Lower leg skin (tissue), 3 donors: ENCODE measurements at regions not wholly inside any gene's neighbourhood (a gene's known extent, or its start where the extent isn't known, plus 50 kb on each side); places are given as distances from the start of the nearest gene placed in this dataset.

Experiments
- POLR2A ChIP-seq, 2 donors: fragments of 450-650 bp; IDR thresholded peaks; one replicate each; pipeline ENCODE4 v1.6.1; 2016 to 2017; ENCODE audit warnings: antibody characterized with exemption in 2 of 2, mild to moderate bottlenecking in 1 of 2, moderate library complexity in 1 of 2
- TF ChIP-seq, protein P1 (sequence below), 3 donors: fragments of 450-650 bp; IDR thresholded peaks; one replicate each; pipeline ENCODE4 v1.5.1; 2016; ENCODE audit warnings: antibody characterized with exemption in 3 of 3, mild to moderate bottlenecking in 3 of 3, moderate library complexity in 2 of 3

DNA sequence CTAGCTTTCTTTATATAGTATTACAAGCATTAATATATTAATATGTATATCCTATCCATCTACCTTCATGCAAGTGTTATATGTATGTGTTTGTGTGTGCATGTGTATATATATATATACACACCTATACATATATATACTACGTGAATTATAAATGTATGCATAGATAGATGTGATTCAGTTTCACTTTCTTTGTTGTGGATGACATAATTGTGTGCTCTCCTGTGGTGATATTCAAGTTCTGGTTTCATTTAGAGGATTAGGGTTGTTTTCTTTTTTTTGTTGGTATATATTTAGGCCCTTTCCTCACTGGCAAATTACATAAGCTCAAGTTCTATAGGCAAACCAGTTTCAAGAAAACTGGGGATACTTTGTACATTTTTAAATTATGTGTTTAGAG is 225.7 kb upstream of the FANCL start:
- TF ChIP-seq, protein P1, sequence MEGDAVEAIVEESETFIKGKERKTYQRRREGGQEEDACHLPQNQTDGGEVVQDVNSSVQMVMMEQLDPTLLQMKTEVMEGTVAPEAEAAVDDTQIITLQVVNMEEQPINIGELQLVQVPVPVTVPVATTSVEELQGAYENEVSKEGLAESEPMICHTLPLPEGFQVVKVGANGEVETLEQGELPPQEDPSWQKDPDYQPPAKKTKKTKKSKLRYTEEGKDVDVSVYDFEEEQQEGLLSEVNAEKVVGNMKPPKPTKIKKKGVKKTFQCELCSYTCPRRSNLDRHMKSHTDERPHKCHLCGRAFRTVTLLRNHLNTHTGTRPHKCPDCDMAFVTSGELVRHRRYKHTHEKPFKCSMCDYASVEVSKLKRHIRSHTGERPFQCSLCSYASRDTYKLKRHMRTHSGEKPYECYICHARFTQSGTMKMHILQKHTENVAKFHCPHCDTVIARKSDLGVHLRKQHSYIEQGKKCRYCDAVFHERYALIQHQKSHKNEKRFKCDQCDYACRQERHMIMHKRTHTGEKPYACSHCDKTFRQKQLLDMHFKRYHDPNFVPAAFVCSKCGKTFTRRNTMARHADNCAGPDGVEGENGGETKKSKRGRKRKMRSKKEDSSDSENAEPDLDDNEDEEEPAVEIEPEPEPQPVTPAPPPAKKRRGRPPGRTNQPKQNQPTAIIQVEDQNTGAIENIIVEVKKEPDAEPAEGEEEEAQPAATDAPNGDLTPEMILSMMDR (IDR thresholded peaks at IDR 0.05) = no peak
- TF ChIP-seq POLR2A (IDR thresholded peaks at IDR 0.05) = no peak
